Lower lobe of right lung (tissue), 2 donors: ENCODE measurements at regions not wholly inside any gene's neighbourhood (a gene's known extent, or its start where the extent isn't known, plus 50 kb on each side); places are given as distances from the start of the nearest gene placed in this dataset.
A peak's percentile ranks its signal among the peaks of the same experiment; 100 is the strongest.

Experiments
- ATAC-seq, 2 donors: fragments of 200-7000 bp; cut with Tn5 transposase; one replicate each; pipeline ENCODE4 v1.9.1; 2020 to 2022; ENCODE audit warnings: mild to moderate bottlenecking in 2 of 2, moderate library complexity in 2 of 2
- DNase-seq: peaks from one replicate; pipeline ENCODE4 v3.0.0-alpha.2; 2020
- H3K27ac ChIP-seq: fragments of 200-600 bp; one replicate; pipeline ENCODE4 v1.8.0; 2022
- H3K27me3 ChIP-seq: fragments of 200-600 bp; one replicate; pipeline ENCODE4 v1.8.0; 2022; ENCODE audit warnings: low read depth
- H3K36me3 ChIP-seq: fragments of 200-600 bp; one replicate; pipeline ENCODE4 v1.8.0; 2022; ENCODE audit warnings: mild to moderate bottlenecking
- H3K4me1 ChIP-seq: fragments of 200-600 bp; one replicate; pipeline ENCODE4 v1.8.0; 2022
- H3K4me3 ChIP-seq: fragments of 200-600 bp; one replicate; pipeline ENCODE4 v1.8.0; 2022; ENCODE audit warnings: mild to moderate bottlenecking
- H3K9me3 ChIP-seq: fragments of 200-600 bp; one replicate; pipeline ENCODE4 v1.8.0; 2022
- CTCF ChIP-seq: fragments of 200-600 bp; IDR thresholded peaks from one replicate; pipeline ENCODE4 v1.8.0; 2022; ENCODE audit warnings: antibody characterized with exemption, mild to moderate bottlenecking
- intact Hi-C: fragments of 100-400 bp; cut with DNase I; formaldehyde crosslinking; loops from one replicate; pipeline ENCODE4 v1.11.0; 2022
- donor health status: DM: no; HTN: yes; CAD: no; lungs with severe emphysema.

GRCh38 chr16:26645614-26646013 lies 421.1 kb upstream of the C16orf82 start:
- H3K27me3 ChIP-seq: no peaks in the 10 kb centered on the region
- DNase-seq (no peak), ATAC-seq (peak in 1 of 2 donors; percentile 33)
- intact Hi-C loops: no loop called here
- peak; percentile 29 for TF ChIP-seq CTCF
- no peaks in the 10 kb centered on the region for H3K4me1 ChIP-seq
- no peaks in the 10 kb centered on the region for H3K9me3 ChIP-seq
- no peak overlapping the region for H3K27ac ChIP-seq
- no peaks in the 10 kb centered on the region for H3K36me3 ChIP-seq
- no peak overlapping the region for H3K4me3 ChIP-seq

- Histone ChIP-seq H3K36me3 (no peaks in the 10 kb centered on the region), H3K4me1 (no peaks in the 10 kb centered on the region), H3K27me3 (no peaks in the 10 kb centered on the region), H3K9me3 (no peaks in the 10 kb centered on the region), H3K27ac (no peak overlapping the region), H3K4me3 (no peak overlapping the region)
- intact Hi-C loops: no loop called here
- no peak for TF ChIP-seq CTCF
- DNase-seq (no peak), ATAC-seq (no peak)
Measured at GRCh38 chr16:26647870-26648269, 418.9 kb upstream of the C16orf82 start.

- DNase-seq (no peak), ATAC-seq (no peak)
- no peak overlapping the region for H3K27ac ChIP-seq
- TF ChIP-seq CTCF: no peak
- no peak overlapping the region for H3K4me3 ChIP-seq
- no peaks in the 10 kb centered on the region for H3K36me3 ChIP-seq
- H3K4me1 ChIP-seq: no peaks in the 10 kb centered on the region
- H3K27me3 ChIP-seq: no peaks in the 10 kb centered on the region
- intact Hi-C loops: no loop called here
- H3K9me3 ChIP-seq: no peaks in the 10 kb centered on the region
Measured at GRCh38 chr16:26648851-26649250, 417.9 kb upstream of the C16orf82 start.

GRCh38 chr16:26649381-26650045 lies 417.2 kb upstream of the C16orf82 start:
- H3K4me1 ChIP-seq: no peaks in the 10 kb centered on the region
- TF ChIP-seq CTCF: no peak
- DNase-seq (no peak), ATAC-seq (no peak)
- intact Hi-C loops: no loop called here
- no peaks in the 10 kb centered on the region for H3K27me3 ChIP-seq
- H3K9me3 ChIP-seq: no peaks in the 10 kb centered on the region
- H3K36me3 ChIP-seq: no peaks in the 10 kb centered on the region
- H3K4me3 ChIP-seq: no peak overlapping the region
- H3K27ac ChIP-seq: no peak overlapping the region

GRCh38 chr16:26651464-26651863 lies 415.3 kb upstream of the C16orf82 start:
- Histone ChIP-seq H3K36me3 (no peaks in the 10 kb centered on the region), H3K27ac (no peak overlapping the region), H3K9me3 (no peaks in the 10 kb centered on the region), H3K27me3 (no peaks in the 10 kb centered on the region), H3K4me1 (no peaks in the 10 kb centered on the region), H3K4me3 (no peak overlapping the region)
- intact Hi-C loops: no loop called here
- DNase-seq (no peak), ATAC-seq (no peak)
- no peak for TF ChIP-seq CTCF
